GM12891 (cell line): ENCODE measurements at regions not wholly inside any gene's neighbourhood (a gene's known extent, or its start where the extent isn't known, plus 50 kb on each side); places are given as distances from the start of the nearest gene placed in this dataset.

ENCODE experiments used
- DNase-seq: peaks from one replicate; pipeline ENCODE4 v3.0.0; 2011; ENCODE audit warnings: low spot score; ENCODE audit not compliant: insufficient read length
- FAIRE-seq: peaks from 2 replicates; lab custom pipeline; 2011; peaks lifted over from hg19 to GRCh38; lab: Jason Lieb, UNC
- PAX5 ChIP-seq: IDR thresholded peaks from 2 replicates; pipeline ENCODE4 v1.6.1; 2011; ENCODE audit warnings: low read length, moderate library complexity, mild to moderate bottlenecking; ENCODE audit not compliant: insufficient read depth, severe bottlenecking
- POLR2A ChIP-seq: IDR thresholded peaks from 2 replicates; pipeline ENCODE4 v1.6.1; 2011; ENCODE audit warnings: low read depth, low read length, control low read depth
- POLR2AphosphoS5 ChIP-seq: IDR thresholded peaks from 2 replicates; pipeline ENCODE4 v1.6.1; 2011; ENCODE audit warnings: low read depth, low read length, control low read depth
- POU2F2 ChIP-seq: IDR thresholded peaks from 2 replicates; pipeline ENCODE4 v1.6.1; 2011; ENCODE audit warnings: low read depth, mild to moderate bottlenecking, control low read depth, low read length, moderate library complexity
- SPI1 ChIP-seq: IDR thresholded peaks from 2 replicates; pipeline ENCODE4 v1.6.1; 2011; ENCODE audit warnings: low read depth, low read length, control low read depth
- TAF1 ChIP-seq: IDR thresholded peaks from 2 replicates; pipeline ENCODE4 v1.6.1; 2011; ENCODE audit warnings: low read depth, low read length, control low read depth

- TF ChIP-seq TAF1 (no peak), POLR2AphosphoS5 (no peak), PAX5 (no peak), POLR2A (no peak), POU2F2 (no peak), SPI1 (no peak)
- DNase-seq = no peak
- no peak for FAIRE-seq
These were observed 125.0 kb upstream of the TLE4 start for GRCh38 chr9:79446523-79447307.

- DNase-seq (no peak), FAIRE-seq (no peak)
- TF ChIP-seq POLR2A = no peak
- TF ChIP-seq TAF1 = no peak
- no peak for TF ChIP-seq POU2F2
- no peak for TF ChIP-seq POLR2AphosphoS5
- no peak for TF ChIP-seq PAX5
- TF ChIP-seq SPI1 = no peak
These were observed 124.5 kb upstream of the TLE4 start for GRCh38 chr9:79447308-79447605.

GRCh38 chr9:79447762-79448161, 124.0 kb upstream of the TLE4 start:
- FAIRE-seq (no peak), DNase-seq (no peak)
- TF ChIP-seq POLR2AphosphoS5 = no peak
- TF ChIP-seq POU2F2 = no peak
- no peak for TF ChIP-seq PAX5
- no peak for TF ChIP-seq POLR2A
- TF ChIP-seq TAF1 = no peak
- no peak for TF ChIP-seq SPI1

GRCh38 chr9:79452265-79452664, 119.5 kb upstream of the TLE4 start:
- TF ChIP-seq SPI1 (no peak), TAF1 (no peak), PAX5 (no peak), POLR2AphosphoS5 (no peak), POLR2A (no peak), POU2F2 (no peak)
- FAIRE-seq (no peak), DNase-seq (no peak)

GRCh38 chr9:79461712-79462111, 110.1 kb upstream of the TLE4 start:
- DNase-seq (no peak), FAIRE-seq (no peak)
- TF ChIP-seq SPI1 (no peak), POLR2AphosphoS5 (no peak), PAX5 (no peak)

- DNase-seq = no peak
- no peak for FAIRE-seq
- TF ChIP-seq POLR2AphosphoS5 = no peak
- no peak for TF ChIP-seq SPI1
- no peak for TF ChIP-seq TAF1
- no peak for TF ChIP-seq PAX5
These were observed 106.6 kb upstream of the TLE4 start for GRCh38 chr9:79465156-79465555.

DNA sequence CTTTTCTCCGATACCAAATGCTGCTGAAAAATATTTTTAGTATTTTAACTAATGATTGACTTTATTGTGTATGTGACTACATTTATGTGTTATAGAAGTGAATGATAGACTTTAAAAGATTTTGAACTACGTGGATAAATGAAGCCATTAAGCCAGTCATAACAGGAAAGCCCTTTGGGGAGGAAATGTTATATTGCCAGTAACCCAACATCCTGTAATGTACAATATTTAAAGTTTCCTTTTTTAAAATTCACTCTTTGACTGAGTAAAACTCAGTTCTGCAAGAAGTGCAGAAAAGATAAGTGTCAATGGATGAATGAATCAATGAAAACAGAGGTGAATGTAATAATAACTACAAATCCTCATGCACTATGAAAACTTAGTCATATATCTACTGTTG, 102.6 kb upstream of the TLE4 start:
- DNase-seq (no peak), FAIRE-seq (no peak)
- TF ChIP-seq PAX5 (no peak), POLR2AphosphoS5 (no peak), TAF1 (no peak), SPI1 (no peak), POU2F2 (no peak), POLR2A (no peak)

DNA sequence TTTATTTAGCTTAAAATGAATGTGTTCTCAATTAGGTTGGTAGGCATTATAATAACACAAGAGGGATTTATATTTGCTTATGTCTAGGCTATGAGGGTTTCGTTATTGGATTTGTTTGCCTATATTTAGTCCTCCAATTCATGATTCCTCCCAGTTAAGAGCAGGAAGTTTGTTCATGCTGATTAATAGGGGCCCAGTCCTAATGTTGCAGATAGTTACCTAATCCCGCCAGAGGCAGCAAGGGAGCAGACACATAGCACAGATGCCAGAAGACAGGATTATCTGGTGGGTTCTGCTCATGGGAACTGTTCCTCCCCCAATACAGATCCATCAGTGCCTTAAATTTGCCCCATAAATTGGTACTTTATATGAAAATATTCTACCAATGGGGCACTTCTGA, 100.8 kb upstream of the TLE4 start:
- FAIRE-seq = no peak
- DNase-seq = no peak

DNA sequence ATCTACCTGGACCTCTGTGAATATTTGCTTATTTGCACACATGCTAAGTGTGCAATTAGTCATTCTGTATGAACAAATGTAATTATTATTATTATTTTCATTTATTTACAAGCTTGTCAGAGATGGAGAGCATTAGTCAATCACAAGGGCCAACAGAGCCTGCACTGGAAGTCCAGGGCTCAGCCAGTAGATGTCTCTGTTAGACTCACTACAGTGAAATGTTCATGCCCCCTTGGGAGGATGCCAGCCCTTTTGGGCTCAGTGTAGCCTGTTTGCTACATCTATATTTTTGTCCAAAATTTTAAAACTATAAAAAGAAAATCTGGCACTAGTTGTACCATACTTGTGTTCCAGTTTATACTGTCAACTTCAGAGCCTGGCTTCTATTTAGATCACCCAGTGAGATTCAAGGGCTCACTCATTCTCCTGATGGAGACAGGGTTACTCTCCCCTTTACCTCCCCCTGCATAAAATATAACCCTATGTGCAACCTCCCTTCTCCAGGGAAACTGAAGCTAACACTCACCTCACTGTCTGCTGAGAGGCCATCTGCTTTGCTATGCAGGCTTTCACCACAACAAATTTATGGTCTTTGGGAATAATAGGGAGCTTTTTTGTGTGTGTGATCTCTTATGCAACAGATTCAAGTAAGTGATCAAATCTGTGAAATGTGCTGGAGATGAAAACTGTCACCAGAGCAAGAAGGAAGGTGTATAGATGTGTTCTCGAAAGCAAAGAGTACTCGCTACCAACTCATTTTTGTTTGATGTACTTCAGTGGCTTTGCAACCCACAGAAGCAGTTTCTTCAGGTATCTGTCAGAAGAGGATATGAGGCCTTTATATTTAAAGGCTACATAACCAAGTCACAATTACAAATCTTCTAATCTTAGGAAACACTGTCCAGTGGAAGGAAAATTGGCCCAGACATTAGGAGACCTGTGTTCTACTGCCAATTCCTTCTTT, 99.9 kb upstream of the TLE4 start:
- TF ChIP-seq POLR2AphosphoS5 (no peak), POU2F2 (no peak), PAX5 (no peak), TAF1 (no peak), SPI1 (no peak), POLR2A (no peak)
- no peak for FAIRE-seq
- no peak for DNase-seq

More for the DNA sequence above, 100.8 kb upstream of the TLE4 start:
- TF ChIP-seq POLR2A = no peak
- TF ChIP-seq POU2F2 = no peak
- TF ChIP-seq SPI1 = no peak
